Fibroblast of skin of back (primary cell): ENCODE measurements at regions not wholly inside any gene's neighbourhood (a gene's known extent, or its start where the extent isn't known, plus 50 kb on each side); places are given as distances from the start of the nearest gene placed in this dataset.
"Not testable (repeated sequence)": the region's sequence is repeated elsewhere in the genome, so short reads cannot be mapped to it uniquely, and the experiment has no call there.

Experiments
- DNase-seq: peaks from one replicate; pipeline ENCODE4 v3.0.0-alpha.2; 2013

DNA sequence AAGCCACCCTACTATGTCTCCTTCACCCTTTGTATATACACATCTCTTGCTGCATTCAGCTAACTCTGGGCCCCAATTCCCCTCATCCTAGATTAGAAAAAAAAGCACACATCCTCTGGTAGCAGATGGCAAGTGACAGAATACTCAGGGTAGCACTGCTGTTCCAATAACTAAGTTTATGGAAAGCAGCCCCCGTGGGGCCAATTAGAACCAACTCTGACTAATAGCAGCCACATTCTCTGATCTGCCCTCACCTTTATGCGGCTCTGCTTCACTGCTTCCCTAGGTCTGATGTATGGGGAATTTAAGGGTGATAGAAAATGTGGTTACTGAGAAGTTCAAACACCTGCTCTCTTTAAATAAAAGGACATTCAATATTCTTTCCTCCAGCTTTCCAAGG is 74.9 kb upstream of the SETMAR start:
- DNase-seq = no peak

DNA sequence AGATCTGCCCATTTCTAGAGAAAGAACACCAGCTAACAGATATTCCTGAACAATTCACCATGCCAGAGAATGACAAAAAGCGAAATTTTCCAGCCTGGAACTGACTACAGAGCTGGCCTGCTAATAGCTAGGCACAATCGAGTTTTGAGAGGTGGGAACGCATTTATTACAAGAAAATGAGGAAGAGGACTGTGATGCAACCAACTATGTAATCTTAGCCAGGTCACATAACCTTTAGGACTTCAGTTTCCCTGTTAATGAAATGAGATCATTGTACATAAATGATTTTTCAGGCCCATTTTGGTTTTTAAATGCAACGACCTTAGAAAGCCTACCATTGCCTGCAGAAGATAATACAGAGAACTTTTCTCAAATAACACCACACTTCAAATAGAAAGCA is 72.1 kb upstream of the SETMAR start:
- no peak for DNase-seq

DNA sequence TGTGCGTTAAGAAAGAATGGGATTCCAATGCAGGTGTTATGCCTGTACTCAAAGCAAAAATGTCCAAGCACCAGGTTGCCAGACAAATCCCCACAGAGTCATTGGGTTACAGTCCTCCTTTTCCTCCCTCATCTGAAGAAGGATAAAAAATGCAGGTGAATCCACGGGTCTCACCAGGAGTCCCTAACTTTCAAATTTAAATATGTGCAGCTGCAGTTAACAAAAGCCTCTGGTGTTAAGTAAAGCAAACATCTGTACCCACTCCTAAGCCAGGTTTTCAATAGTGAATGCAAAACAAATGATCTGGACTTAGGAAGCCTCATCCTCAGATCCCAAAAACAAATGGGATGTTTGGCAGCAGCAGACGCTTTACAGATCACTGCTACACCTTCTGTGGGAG is 70.4 kb upstream of the SETMAR start:
- DNase-seq = no peak

DNA sequence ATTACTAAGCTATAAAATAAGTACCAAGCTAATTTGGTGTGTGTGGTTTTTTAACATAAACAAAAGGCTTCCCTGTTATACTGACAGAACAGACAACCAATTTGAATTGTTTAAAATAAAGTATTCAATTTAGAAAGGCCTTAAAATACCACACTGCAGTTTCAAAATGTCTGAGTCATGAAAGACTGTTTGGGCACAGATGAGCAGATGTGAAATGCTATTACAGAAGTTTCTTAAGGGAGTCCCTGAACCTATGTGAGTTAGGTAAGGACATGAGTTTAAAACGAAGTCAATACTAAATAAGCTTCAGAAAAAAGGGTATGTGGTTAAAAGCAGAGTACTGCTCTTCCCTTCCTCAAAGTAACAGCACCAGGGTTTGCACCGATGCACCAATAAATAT is 69.7 kb upstream of the SETMAR start:
- DNase-seq = no peak

DNA sequence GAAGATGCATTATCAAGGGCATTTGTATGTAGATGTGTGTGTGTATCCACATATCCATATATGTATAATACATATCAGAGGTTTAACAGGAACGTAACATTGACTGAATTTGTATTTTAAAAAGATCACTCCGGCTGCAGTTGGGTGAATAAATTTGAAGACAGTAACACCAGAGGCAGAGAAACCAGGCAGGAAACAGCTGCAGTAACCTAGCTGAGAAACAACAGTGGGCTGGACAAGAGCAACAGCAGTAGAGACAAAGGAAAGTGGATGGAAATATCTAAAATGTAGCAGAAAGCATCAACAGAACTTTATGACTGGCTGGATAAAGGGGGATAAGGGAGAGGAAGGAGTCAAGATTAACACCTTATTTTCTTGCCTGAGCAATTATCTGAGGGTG is 68.3 kb upstream of the SETMAR start:
- DNase-seq = no peak

DNA sequence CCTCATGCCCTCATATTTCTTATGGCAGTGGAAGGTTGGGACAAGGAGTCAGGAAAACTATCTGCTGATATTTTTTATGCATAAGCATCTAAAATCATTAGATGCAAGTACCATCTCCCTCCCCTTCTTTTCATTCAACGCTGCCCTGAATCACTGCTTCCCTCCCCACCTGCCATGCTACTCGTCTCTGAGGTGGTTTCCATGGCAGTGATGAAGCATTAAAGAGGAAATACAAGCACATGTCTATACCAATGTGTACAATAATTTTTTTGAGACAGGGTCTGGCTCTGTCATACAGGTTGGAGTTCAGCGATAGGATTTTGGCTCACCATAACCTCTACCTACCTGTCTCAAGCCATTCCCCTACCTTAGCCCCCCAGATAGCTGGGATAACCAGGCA is 67.5 kb upstream of the SETMAR start:
- no peak for DNase-seq

DNA sequence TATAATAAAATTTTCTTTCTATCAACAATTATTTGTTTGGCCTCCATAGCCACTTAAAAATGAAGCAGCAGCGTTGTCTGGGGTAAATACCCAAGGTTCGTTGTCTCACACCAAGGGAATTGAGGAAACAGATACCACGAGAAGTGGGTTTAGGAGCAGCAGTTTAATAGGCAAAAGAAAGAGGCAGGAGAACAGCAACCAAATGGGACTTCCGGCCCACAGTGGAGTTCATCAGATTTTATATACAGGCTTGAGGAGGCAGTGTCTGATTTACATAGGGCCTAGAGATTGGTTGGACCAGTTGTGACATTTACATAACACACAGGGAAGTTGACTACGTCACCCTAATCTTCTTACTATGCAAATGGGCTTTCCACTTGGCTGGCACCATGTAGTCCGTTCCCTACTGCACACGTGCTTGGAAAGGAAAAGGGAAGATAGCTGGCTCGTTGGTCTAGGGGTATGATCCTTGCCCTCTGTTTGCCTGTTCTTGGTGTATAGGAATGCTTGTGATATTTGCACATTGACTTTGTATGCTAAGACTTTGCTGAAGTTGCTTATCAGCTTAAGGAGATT is 61.5 kb upstream of the SETMAR start:
- DNase-seq = no peak

DNA sequence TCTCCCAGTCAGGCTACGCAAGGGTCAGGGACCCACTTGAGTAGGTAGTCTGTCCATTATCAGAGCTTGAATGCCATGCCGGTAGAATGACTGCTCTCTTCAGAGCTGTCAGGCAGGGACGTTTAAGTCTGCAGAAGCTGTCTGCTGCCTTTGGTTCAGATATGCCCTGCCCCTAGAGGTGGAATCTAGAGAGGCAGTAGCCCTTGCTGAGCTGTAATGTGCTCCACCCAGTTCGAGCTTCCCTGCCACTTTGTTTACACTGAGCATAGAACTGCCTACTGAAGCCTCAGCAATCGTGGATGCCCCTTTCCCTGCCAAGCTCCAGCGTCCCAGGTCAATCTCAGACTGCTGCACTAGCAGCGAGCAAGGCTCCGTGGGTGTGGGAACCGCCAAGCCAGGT is 57.5 kb upstream of the SETMAR start:
- DNase-seq = no peak

DNA sequence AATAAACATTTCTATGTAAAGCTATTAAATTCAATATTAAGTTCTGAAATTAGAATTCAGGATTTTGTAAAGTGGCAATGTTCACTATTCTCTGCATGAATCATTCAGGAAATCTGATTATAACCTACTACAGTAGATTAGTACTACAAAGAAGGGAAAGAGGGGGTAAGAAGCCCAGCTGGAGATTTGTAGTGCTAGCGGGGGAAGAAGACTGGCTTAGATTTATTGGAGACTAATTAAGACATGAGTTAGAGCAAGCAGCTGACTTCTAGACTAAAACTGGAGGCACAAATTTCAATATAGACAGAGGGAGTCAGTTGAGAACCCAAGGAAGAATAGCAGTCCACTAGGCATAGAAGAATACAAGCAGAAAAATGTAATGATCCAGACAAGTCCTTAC is 55.8 kb upstream of the SETMAR start:
- DNase-seq = no peak

DNA sequence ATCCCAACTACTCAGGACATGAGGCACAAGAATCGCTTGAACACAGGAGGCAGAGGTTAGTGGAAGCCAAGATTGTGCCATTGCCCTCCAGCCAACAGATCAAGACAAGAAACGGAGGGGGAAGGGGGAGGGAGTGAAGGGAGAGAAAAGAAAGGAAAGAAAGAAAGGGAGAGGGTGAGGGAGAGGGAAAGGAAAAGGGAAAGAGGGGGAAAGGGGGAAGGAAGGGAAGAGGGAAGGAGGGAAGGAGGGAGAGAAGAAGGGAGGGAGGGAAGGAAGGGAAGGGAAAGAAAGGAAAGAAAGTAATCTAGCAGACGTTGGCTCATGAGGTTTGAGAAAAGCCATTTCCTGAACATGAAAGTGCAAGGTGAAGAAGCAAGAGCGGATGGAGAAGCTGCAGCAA is 53.1 kb upstream of the SETMAR start:
- DNase-seq = no peak

DNA sequence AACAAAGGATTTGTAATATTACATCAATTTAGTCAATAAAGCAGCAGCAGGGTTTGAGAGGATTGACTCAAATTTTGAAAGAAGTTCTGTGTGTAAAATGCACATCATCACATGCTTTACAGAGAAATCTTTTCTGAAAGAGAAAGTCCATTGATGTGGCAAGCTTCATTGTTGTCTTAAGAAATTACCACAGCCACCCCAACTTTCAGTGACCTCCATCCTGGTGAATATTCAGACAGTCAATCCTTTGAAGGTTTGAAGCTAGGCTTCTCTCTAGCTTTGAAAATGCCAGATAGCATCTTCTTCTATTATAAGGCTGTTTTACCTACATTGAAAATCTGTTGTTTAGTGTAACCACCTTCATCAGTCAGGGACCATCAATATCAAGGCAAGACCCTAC is 51.8 kb upstream of the SETMAR start:
- no peak for DNase-seq

DNA sequence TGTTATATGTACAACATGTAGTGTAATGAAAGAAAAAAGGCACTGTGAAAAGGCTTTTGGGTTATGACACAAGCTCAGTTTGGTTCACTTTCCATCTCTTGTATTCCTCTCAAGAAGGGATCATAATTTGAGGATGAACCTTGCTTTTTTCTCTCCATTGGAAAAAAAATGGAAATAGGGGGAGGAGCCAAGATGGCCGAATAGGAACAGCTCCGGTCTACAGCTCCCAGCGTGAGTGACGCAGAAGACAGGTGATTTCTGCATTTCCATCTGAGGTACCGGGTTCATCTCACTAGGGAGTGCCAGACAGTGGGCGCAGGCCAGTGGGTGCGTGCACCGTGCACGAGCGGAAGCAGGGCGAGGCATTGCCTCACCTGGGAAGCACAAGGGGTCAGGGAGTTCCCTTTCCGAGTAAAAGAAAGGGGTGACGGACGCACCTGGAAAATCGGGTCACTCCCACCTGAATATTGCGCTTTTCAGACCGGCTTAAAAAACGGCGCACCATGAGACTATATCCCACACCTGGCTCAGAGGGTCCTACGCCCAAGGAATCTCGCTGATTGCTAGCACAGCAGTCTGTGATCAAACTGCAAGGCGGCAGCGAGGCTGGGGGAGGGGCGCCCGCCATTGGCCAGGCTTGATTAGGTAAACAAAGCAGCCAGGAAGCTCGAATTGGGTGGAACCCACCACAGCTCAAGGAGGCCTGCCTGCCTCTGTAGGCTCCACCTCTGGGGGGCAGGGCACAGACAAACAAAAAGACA is 49.9 kb upstream of the SETMAR start:
- not testable (repeated sequence) for DNase-seq
